ENCODE measurements at regions not wholly inside any gene's neighbourhood (a gene's known extent, or its start where the extent isn't known, plus 50 kb on each side); places are given as distances from the start of the nearest gene placed in this dataset.

DNA sequence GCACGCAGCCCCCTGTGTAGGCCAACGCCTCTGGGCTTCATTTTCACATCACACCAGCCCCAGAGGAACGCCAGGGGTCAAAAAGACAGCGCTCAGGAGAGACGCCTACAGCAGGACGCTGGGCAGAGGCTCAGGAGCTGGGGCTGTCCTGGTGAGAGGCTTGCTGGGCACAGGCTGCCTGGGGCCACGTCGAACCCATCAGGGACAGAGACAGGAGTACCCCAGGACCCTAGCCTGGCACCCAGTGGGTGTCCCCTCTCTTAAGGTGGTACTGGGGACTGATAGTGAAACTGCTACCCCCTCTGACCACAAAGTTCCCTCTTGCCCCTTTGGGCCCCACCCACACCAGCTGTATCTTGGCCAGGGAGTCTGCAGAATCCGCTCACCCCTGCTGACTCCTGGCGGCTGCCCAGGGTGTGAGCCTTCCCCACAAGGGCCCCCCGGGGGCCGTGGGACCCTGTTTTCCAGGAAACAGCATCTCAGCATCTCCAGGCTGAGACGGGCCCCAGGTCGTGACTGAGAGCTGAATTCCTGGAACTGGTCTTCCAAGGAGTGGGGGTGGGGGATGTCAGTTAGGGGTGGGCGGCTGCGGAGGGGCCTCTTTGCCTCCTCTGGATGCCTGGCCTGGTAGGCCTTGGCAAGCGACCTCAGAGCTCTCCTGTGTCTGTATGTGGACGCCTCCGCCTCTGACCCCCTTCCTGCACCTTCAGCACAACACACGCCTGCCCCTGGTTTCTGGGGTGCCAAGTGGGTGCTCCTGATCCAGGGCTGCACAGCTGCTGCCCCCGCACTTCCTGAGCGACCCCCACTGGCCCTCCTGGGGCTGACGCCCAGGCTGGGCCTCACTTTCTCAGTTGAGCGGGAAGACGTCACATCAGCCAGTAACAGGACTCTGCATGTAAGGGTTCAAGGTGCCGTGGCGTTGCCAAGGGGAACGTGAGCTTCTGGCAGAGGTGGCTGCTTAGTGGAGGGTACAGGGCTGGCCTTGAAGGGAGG lies 321.9 kb upstream of the RTL1 start:
- TF ChIP-seq, protein P1, sequence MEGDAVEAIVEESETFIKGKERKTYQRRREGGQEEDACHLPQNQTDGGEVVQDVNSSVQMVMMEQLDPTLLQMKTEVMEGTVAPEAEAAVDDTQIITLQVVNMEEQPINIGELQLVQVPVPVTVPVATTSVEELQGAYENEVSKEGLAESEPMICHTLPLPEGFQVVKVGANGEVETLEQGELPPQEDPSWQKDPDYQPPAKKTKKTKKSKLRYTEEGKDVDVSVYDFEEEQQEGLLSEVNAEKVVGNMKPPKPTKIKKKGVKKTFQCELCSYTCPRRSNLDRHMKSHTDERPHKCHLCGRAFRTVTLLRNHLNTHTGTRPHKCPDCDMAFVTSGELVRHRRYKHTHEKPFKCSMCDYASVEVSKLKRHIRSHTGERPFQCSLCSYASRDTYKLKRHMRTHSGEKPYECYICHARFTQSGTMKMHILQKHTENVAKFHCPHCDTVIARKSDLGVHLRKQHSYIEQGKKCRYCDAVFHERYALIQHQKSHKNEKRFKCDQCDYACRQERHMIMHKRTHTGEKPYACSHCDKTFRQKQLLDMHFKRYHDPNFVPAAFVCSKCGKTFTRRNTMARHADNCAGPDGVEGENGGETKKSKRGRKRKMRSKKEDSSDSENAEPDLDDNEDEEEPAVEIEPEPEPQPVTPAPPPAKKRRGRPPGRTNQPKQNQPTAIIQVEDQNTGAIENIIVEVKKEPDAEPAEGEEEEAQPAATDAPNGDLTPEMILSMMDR (IDR thresholded peaks at IDR 0.05) = no peak
- no peak for TF ChIP-seq POLR2A (IDR thresholded peaks at IDR 0.05)

Measured in vagina (tissue), 2 donors.